ENCODE measurements at regions not wholly inside any gene's neighbourhood (a gene's known extent, or its start where the extent isn't known, plus 50 kb on each side); places are given as distances from the start of the nearest gene placed in this dataset.

DNA sequence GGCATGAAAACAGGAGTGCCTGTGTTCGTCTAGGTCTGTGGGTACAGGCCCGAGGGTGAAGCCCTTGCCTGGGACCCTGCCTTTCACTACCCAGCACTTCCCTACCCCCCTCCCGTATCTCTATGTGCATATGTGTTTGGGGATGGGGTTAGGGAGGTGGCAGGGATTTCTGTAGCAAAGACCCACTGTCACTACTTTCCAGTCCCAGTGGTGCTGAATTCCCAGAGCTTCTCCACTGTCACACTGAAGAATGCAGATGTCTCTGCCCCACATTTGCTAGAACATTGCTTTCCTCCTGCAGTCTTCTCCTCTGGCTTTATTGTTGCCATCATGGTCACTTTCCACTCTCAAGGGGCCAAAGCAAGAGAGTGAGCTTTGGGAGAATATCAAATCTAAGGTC is 203.9 kb downstream of the MYRFL start:
- H3K36me3 ChIP-seq (ENCODE audit: insufficient read depth, low read length): no peaks in the 10 kb centered on the region
- no peaks in the 10 kb centered on the region for H3F3A ChIP-seq (ENCODE audit: insufficient read depth, low read length)
- H3K4me2 ChIP-seq (ENCODE audit: low read length): no peak overlapping the region
- TF ChIP-seq, protein P1, sequence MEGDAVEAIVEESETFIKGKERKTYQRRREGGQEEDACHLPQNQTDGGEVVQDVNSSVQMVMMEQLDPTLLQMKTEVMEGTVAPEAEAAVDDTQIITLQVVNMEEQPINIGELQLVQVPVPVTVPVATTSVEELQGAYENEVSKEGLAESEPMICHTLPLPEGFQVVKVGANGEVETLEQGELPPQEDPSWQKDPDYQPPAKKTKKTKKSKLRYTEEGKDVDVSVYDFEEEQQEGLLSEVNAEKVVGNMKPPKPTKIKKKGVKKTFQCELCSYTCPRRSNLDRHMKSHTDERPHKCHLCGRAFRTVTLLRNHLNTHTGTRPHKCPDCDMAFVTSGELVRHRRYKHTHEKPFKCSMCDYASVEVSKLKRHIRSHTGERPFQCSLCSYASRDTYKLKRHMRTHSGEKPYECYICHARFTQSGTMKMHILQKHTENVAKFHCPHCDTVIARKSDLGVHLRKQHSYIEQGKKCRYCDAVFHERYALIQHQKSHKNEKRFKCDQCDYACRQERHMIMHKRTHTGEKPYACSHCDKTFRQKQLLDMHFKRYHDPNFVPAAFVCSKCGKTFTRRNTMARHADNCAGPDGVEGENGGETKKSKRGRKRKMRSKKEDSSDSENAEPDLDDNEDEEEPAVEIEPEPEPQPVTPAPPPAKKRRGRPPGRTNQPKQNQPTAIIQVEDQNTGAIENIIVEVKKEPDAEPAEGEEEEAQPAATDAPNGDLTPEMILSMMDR (IDR thresholded peaks at IDR 0.05; ENCODE audit: low read length): no peak
- TF ChIP-seq EZH2 (IDR thresholded peaks at IDR 0.05; ENCODE audit: borderline replicate concordance, low read length): no peak
- no peaks in the 10 kb centered on the region for H3K79me2 ChIP-seq (ENCODE audit: insufficient read depth, low read length)
- H4K20me1 ChIP-seq (ENCODE audit: insufficient read depth, low read length): no peaks in the 10 kb centered on the region
- H3K4me1 ChIP-seq (ENCODE audit: insufficient read depth, low read length, severe bottlenecking): peaks cover 23% of the 10 kb centered on the region
- no peak overlapping the region for H2AFZ ChIP-seq (ENCODE audit: low read length)
- no peaks in the 10 kb centered on the region for H3K9me2 ChIP-seq (ENCODE audit: low read depth, low read length)
- no peak overlapping the region for H3K9ac ChIP-seq (ENCODE audit: low read length)
- no peaks in the 10 kb centered on the region for H3K27me3 ChIP-seq (ENCODE audit: insufficient read depth, low read length)
- no peak overlapping the region for H3K27ac ChIP-seq (ENCODE audit: low read depth, low read length, poor library complexity, severe bottlenecking)
- no peak overlapping the region for H3K4me3 ChIP-seq (ENCODE audit: low read depth, low read length, poor library complexity, severe bottlenecking)
- H3K9me3 ChIP-seq (ENCODE audit: low read length): no peaks in the 10 kb centered on the region

DNA sequence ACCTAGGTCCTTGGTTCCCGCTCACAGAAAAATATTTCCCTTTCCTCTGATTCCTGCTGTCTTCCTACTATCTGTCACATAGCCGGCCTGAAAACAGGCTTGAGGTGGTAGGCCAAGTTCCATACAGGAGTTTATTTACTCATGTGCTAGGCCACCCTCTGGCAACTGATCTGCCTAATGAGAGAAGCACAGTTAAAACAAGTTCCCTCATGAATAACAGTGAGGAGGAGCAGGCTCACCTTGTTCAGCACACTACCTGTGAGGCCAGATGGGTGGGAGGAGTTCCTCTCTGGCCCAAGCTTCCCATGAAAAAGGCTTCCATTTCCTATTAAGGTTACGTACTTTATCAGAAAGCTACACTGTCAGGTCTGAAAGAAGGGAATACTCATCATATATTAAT is 206.0 kb downstream of the MYRFL start:
- H3K9ac ChIP-seq (ENCODE audit: low read length): no peak overlapping the region; the same call in 1 of the 2 replicates
- peak overlapping the region; percentile 55 for H3K27ac ChIP-seq (ENCODE audit: low read depth, low read length, poor library complexity, severe bottlenecking)
- H3K79me2 ChIP-seq (ENCODE audit: insufficient read depth, low read length): no peaks in the 10 kb centered on the region
- H3F3A ChIP-seq (ENCODE audit: insufficient read depth, low read length): no peaks in the 10 kb centered on the region
- H4K20me1 ChIP-seq (ENCODE audit: insufficient read depth, low read length): no peaks in the 10 kb centered on the region
- H2AFZ ChIP-seq (ENCODE audit: low read length): peak overlapping the region; percentile 46; the same call in 1 of the 2 replicates
- peaks cover 23% of the 10 kb centered on the region for H3K4me1 ChIP-seq (ENCODE audit: insufficient read depth, low read length, severe bottlenecking)
- no peak for TF ChIP-seq EZH2 (IDR thresholded peaks at IDR 0.05; ENCODE audit: borderline replicate concordance, low read length)
- TF ChIP-seq, protein P1 (IDR thresholded peaks at IDR 0.05; ENCODE audit: low read length): no peak
- no peaks in the 10 kb centered on the region for H3K9me2 ChIP-seq (ENCODE audit: low read depth, low read length)
- no peaks in the 10 kb centered on the region for H3K9me3 ChIP-seq (ENCODE audit: low read length)
- H3K4me3 ChIP-seq (ENCODE audit: low read depth, low read length, poor library complexity, severe bottlenecking): no peak overlapping the region
- H3K36me3 ChIP-seq (ENCODE audit: insufficient read depth, low read length): no peaks in the 10 kb centered on the region
- no peak overlapping the region for H3K4me2 ChIP-seq (ENCODE audit: low read length)
- no peaks in the 10 kb centered on the region for H3K27me3 ChIP-seq (ENCODE audit: insufficient read depth, low read length)

DNA sequence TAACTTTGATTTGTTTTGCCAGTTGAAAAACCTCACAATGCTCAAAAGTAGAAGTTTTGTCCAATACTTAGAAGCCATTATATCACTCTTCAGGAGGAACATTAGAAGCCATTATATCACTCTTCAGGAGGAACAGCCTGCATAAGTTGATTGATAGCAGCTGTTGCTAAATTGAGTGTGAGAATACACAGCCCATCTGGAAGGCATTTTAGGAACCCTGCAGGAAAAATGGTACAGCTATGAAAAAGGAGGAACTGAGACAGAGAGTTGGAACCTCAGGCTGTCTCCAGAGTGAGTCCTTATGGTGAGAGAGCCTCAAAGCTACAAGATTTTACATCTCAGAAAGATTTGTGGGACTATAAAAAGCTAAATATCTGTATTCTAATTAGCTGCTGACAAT is 207.0 kb downstream of the MYRFL start:
- no peaks in the 10 kb centered on the region for H3K36me3 ChIP-seq (ENCODE audit: insufficient read depth, low read length)
- H3K4me1 ChIP-seq (ENCODE audit: insufficient read depth, low read length, severe bottlenecking): peaks cover 28% of the 10 kb centered on the region
- H3F3A ChIP-seq (ENCODE audit: insufficient read depth, low read length): no peaks in the 10 kb centered on the region
- no peaks in the 10 kb centered on the region for H3K27me3 ChIP-seq (ENCODE audit: insufficient read depth, low read length)
- H3K9me3 ChIP-seq (ENCODE audit: low read length): no peaks in the 10 kb centered on the region
- H2AFZ ChIP-seq (ENCODE audit: low read length): no peak overlapping the region
- H3K27ac ChIP-seq (ENCODE audit: low read depth, low read length, poor library complexity, severe bottlenecking): no peak overlapping the region
- no peaks in the 10 kb centered on the region for H3K9me2 ChIP-seq (ENCODE audit: low read depth, low read length)
- H3K4me2 ChIP-seq (ENCODE audit: low read length): no peak overlapping the region
- no peaks in the 10 kb centered on the region for H3K79me2 ChIP-seq (ENCODE audit: insufficient read depth, low read length)
- H3K4me3 ChIP-seq (ENCODE audit: low read depth, low read length, poor library complexity, severe bottlenecking): no peak overlapping the region
- no peak overlapping the region for H3K9ac ChIP-seq (ENCODE audit: low read length)
- TF ChIP-seq, protein P1 (IDR thresholded peaks at IDR 0.05; ENCODE audit: low read length): no peak
- no peak for TF ChIP-seq EZH2 (IDR thresholded peaks at IDR 0.05; ENCODE audit: borderline replicate concordance, low read length)
- no peaks in the 10 kb centered on the region for H4K20me1 ChIP-seq (ENCODE audit: insufficient read depth, low read length)

All from OCI-LY1 (cell line).